Left colon (tissue), 2 donors: ENCODE measurements at regions not wholly inside any gene's neighbourhood (a gene's known extent, or its start where the extent isn't known, plus 50 kb on each side); places are given as distances from the start of the nearest gene placed in this dataset.

Experiments
- ATAC-seq: fragments of 200-7000 bp; cut with Tn5 transposase; one replicate; pipeline ENCODE4 v1.9.1; 2020; ENCODE audit warnings: mild to moderate bottlenecking, moderate library complexity
- DNase-seq, 2 donors: peaks; one replicate each; pipeline ENCODE4 v3.0.0-alpha.2; 2020
- intact Hi-C, 2 donors: fragments of 100-400 bp; cut with DNase I in 1 of 2; cut with micrococcal nuclease in 1 of 2; formaldehyde crosslinking; loops; one replicate each; pipeline versions ENCODE4 v1.11.2 to v1.14.0; 2022; cut with DNase I, micrococcal nuclease
- donor health status: DM: no; HTN: no; CAD: no.
- donor health status: DM: yes; HTN: yes; CAD: no.

DNA sequence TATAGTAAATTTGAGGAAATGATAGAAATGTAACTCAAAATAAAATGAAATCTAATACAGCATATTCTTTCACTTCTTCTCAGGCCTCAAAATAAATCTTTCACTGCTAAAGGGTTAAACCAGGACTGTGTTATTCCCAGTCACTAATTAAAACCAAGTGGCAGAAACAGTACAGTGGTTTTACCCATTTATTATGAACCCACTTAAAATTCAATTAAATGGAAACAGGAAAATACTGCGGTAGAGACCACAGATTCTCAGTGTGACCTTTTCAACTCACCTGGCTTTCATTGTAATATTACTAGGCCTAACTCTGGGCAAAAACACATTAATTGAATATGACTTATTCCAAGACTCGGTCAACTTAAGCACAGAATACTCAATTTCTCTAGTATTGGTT, 176.5 kb upstream of the DKK2 start:
- no peak for DNase-seq
- no peak for ATAC-seq
- intact Hi-C loops: no loop called here

DNA sequence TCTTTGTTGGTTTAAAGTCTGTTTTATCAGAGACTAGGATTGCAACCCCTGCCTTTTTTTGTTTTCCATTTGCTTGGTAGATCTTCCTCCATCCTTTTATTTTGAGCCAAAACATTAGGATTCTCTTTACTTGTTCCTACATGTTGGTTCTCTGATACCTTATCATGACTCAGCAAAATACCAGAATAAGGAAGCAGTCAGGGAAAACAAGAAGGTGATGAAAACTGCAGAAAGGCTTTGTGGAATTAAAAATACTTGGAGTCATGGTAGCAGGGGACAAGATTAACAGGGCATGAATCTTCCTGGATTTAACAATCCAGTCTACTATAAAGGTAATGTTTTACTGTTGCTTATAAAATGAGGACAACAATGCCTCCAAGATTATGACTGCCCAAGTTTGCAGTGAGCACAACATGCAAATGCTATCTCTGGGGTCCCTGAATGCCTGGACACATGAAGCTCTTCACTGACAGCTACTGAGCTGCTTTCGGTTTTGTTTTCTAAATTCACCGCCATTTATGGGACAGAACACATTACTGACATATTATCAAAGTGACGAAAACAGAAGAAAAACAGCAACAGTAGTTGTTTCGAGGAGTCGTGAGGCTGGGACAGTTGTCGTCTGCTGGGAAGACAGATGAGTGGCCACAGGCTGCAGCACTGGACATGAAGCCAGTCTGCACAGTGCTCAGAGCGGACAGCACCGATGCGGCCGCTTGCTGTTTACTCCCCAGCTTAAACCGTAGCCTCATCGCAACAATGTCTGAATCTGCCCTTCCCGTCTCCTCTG, 174.5 kb upstream of the DKK2 start:
- intact Hi-C loops: no loop called here
- DNase-seq (no peak), ATAC-seq (no peak)

DNA sequence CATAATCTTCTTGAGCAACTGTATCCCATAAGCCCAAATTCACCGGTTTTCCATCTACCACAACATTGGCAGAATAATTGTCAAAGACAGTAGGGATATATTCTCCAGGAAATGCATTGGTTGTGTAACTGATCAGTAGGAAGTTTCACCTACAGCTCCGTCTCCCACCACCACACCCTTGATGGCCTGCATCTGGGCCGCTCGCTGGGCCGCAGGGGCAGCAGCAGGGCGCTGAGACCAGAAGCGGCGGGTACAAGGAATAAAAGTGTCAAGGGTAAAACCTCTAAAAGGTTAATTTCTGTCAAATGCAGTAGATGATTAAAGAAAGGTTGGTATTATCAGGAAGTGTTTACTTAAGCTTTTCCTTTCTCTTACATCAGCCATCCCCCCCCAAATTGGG, 167.6 kb upstream of the DKK2 start:
- intact Hi-C loops: no loop called here
- no peak for DNase-seq
- ATAC-seq: no peak

DNA sequence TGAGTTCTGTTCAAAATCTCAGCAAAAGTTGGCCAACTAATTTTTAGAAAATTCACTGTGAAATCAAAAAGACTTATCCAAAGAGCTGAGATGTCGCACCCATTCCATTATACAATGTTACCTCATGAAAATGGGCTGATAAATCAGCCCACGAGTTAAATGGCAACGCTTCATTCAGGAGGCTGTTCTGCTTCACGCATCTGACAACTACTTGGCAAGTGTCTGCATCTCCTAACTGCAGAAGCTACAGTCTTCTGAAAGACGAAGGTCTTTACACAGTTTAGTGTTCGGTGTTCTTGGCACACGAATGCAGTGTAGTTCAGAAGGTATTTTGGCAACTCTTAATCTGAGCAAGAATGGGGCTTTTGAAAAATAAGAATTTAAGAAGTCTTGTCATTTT, 166.6 kb upstream of the DKK2 start:
- no peak for DNase-seq
- ATAC-seq: no peak
- intact Hi-C loops: no loop called here

GRCh38 chr4:107197121-107197520, 161.0 kb upstream of the DKK2 start:
- intact Hi-C loops: no loop called here
- peak; percentile 76 for ATAC-seq
- no peak for DNase-seq

DNA sequence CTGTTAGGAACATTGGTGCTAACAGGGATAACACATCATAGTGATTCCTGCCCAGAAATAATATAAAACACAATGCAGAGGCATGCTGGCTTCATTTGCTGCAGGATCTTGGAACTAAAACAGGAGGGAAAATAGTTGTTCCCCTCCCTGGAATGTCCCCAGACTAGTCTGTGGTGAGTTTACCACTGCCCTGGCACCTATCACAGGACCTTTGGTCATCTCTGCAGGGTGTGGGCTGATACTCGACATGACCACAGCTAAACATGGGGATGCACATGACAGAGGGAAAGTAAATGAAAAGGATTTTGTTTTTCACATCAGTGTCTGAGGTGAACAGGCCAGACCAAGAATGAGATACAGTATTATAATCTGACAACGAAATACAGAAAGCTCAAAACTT, 160.2 kb upstream of the DKK2 start:
- intact Hi-C loops: no loop called here
- DNase-seq: no peak
- ATAC-seq: peak; percentile 68

- no peak for DNase-seq
- ATAC-seq: no peak
- intact Hi-C loops: no loop called here
These were observed 157.9 kb upstream of the DKK2 start for GRCh38 chr4:107194005-107194404.

- intact Hi-C loops: no loop called here
- ATAC-seq (no peak), DNase-seq (no peak)
These were observed 156.5 kb upstream of the DKK2 start for GRCh38 chr4:107192601-107193000.

GRCh38 chr4:107187091-107187490, 151.0 kb upstream of the DKK2 start:
- intact Hi-C loops: loop anchor here in 1 of 2 donors (10.0 kb wide), 1 partner anchor 152 kb away; the partner anchor contains the start of gene DKK2
- DNase-seq (no peak), ATAC-seq (no peak)

GRCh38 chr4:107183155-107183774, 147.2 kb upstream of the DKK2 start:
- DNase-seq (peak in 1 of 2 donors; percentile 4), ATAC-seq (peak; percentile 90)
- intact Hi-C loops: loop anchor here in 1 of 2 donors (10.0 kb wide), 1 partner anchor 148 kb away; the partner anchor contains the start of gene DKK2

GRCh38 chr4:107182347-107182746, 146.2 kb upstream of the DKK2 start:
- intact Hi-C loops: loop anchor here in 1 of 2 donors (10.0 kb wide), 1 partner anchor 148 kb away; the partner anchor contains the start of gene DKK2
- no peak for ATAC-seq
- no peak for DNase-seq

- DNase-seq (no peak), ATAC-seq (no peak)
- intact Hi-C loops: no loop called here
These were observed 130.8 kb upstream of the DKK2 start for GRCh38 chr4:107166873-107167450.

DNA sequence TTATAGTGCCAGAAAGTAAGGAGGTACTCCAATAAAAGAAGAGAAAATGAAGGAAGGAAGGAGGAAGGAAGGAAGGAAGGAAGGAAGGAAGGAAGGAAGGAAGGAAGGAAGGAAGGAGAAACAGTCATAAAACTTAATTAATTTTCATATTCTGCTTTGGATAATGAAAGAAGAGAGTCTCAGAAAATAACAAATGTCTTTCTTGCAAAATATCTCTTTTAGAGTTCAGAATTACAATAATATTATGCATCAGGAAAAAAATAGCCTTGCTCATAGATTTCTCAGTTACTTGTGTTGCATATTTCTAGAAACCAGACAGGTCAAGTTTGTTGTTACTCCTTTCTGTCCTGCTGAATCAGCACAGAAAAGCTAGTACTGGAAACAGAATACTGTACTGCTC, 130.1 kb upstream of the DKK2 start:
- intact Hi-C loops: no loop called here
- DNase-seq (no peak), ATAC-seq (no peak)

GRCh38 chr4:107164962-107165475, 128.9 kb upstream of the DKK2 start:
- intact Hi-C loops: no loop called here
- ATAC-seq (no peak), DNase-seq (no peak)

DNA sequence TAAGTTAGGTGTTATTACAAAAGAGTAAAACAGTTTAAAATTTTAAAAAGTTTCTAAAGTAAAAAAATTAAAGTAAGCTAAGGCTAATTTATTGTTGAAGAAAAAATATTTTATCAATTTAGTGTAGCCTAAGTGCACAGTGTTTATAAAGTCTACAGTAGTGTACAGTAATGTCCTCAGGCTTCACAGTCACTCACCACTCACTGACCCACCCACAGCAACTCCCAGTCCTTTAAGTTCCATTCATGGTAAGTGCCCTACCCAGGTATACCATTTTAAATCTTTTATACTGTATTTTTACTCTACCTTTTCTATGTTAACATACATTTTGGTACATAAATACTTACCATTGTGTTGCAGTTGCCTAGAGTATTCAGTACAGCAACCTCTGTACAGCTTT, 120.3 kb upstream of the DKK2 start:
- no peak for DNase-seq
- intact Hi-C loops: no loop called here
- no peak for ATAC-seq

GRCh38 chr4:107155366-107155765, 119.3 kb upstream of the DKK2 start:
- ATAC-seq (no peak), DNase-seq (no peak)
- intact Hi-C loops: no loop called here

DNA sequence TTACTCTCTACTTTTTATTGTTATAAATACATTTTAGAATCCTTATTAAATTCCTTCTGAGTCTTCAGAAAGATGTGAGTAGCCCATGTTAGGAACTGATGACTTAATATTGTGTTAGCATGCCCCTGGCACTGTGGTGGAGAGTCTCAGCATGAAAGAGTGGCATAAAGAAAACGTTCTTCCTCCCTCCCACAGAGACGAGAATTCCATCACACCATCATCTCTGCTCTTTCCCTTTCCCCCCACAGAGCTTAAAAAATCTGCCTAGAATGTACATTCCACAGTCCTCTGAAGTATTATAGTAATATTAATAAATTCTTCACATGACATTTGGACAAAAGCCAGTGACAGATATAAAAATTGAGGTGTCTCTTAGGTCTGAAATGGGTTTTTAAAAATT, 117.8 kb upstream of the DKK2 start:
- ATAC-seq (no peak), DNase-seq (no peak)
- intact Hi-C loops: no loop called here

DNA sequence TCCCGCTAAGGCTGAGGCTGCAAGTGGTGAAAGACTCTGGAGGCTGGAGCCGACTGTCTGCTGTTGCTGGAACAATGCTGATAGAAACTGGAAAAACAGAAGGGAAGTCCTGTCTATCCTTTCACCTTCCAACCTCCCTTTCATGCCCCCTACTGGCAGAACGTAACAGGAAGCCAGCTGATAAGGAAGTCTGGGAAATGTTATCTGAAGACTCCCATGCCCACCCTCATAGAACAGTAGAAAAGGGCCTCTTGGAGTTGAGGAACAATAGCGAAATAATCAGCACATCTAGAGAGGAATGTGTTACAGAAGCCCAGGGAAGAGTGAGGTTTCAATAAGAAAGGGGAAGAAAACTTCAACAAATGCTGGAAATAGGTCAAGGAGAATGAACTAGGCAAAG, 117.1 kb upstream of the DKK2 start:
- DNase-seq (peak in 1 of 2 donors; percentile 38), ATAC-seq (peak; percentile 56)
- intact Hi-C loops: no loop called here

DNA sequence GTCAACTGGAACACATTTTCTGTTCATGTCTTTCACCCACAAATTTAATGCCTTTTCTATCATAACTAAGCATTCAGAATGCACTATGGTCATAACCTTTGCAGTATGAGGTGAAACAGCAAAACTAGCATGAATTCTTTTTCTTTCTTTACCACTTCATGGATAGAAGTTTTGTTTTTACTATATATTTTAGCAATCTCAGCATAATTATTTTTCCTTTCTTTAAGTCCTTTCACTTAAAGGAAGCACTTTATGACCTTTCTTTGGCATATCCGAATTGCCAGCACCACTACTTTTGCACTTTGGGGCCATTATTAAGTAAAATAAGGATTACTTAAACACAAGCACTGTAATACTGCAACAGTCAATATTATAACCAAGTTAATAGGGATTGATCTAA, 115.1 kb upstream of the DKK2 start:
- DNase-seq (no peak), ATAC-seq (no peak)
- intact Hi-C loops: no loop called here

DNA sequence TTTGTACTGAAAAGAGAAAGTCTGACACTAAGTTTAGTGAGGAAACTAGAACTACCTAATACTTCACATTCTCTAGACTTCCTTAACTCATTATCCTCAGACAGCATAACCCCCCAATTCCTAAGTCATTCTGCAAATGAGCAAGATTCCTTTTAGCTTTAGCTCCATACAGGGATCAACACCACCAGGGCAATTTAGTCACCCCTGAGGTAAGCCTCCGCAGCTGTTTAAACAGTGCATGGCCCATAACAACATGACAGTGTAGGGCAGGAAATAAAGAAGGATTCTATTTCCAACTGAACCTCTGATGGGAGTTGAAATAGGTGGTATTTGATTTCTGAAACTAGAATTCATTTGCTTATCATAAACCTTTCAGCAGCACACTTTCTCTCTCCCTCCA, 112.8 kb upstream of the DKK2 start:
- intact Hi-C loops: no loop called here
- ATAC-seq: no peak
- DNase-seq: no peak
